ENCODE measurements at regions not wholly inside any gene's neighbourhood (a gene's known extent, or its start where the extent isn't known, plus 50 kb on each side); places are given as distances from the start of the nearest gene placed in this dataset.

GRCh38 chr18:22113144-22113844 lies 56.1 kb upstream of the GATA6 start:
- TF ChIP-seq POLR2A (IDR thresholded peaks at IDR 0.05; ENCODE audit: low read depth, low read length), result no peak
- TF ChIP-seq POLR2AphosphoS5 (IDR thresholded peaks at IDR 0.05; ENCODE audit: low read depth, low read length), result no peak
- no peak for TF ChIP-seq TAF1 (IDR thresholded peaks at IDR 0.05; ENCODE audit: low read depth, low read length)
- TF ChIP-seq SPI1 (IDR thresholded peaks at IDR 0.05; ENCODE audit: low read depth, low read length), result no peak
- TF ChIP-seq PAX5 (IDR thresholded peaks at IDR 0.05; ENCODE audit: insufficient read depth, low read length, severe bottlenecking), result no peak
